ENCODE measurements at regions not wholly inside any gene's neighbourhood (a gene's known extent, or its start where the extent isn't known, plus 50 kb on each side); places are given as distances from the start of the nearest gene placed in this dataset.

DNA sequence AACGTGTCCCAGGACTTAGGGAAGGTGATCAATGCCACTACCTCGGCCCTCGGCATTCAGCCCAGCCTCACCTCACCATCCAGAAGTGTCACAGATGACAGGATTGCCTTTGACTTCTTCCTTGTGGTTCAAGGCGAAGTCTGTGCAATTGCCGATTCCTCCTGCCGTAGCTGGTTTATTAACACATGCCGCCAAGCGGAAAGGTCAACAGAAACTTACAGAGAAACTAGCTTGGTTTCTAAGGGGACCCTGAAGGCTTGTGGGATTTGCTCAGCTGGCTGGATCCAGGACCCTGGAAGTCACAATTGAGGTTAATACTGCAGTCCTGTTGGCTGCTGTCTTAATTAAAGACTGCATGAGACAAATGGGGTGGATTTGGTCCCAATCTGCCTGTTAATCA lies 65.6 kb downstream of the SHANK2 start:
- TF ChIP-seq, protein P1, sequence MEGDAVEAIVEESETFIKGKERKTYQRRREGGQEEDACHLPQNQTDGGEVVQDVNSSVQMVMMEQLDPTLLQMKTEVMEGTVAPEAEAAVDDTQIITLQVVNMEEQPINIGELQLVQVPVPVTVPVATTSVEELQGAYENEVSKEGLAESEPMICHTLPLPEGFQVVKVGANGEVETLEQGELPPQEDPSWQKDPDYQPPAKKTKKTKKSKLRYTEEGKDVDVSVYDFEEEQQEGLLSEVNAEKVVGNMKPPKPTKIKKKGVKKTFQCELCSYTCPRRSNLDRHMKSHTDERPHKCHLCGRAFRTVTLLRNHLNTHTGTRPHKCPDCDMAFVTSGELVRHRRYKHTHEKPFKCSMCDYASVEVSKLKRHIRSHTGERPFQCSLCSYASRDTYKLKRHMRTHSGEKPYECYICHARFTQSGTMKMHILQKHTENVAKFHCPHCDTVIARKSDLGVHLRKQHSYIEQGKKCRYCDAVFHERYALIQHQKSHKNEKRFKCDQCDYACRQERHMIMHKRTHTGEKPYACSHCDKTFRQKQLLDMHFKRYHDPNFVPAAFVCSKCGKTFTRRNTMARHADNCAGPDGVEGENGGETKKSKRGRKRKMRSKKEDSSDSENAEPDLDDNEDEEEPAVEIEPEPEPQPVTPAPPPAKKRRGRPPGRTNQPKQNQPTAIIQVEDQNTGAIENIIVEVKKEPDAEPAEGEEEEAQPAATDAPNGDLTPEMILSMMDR (IDR thresholded peaks at IDR 0.05) = no peak
- no peak for TF ChIP-seq ZFX (IDR thresholded peaks at IDR 0.05; ENCODE audit: borderline replicate concordance)

Data from 22Rv1 (cell line).